ENCODE measurements at regions not wholly inside any gene's neighbourhood (a gene's known extent, or its start where the extent isn't known, plus 50 kb on each side); places are given as distances from the start of the nearest gene placed in this dataset.
"Not testable (repeated sequence)": the region's sequence is repeated elsewhere in the genome, so short reads cannot be mapped to it uniquely, and the experiment has no call there.

DNA sequence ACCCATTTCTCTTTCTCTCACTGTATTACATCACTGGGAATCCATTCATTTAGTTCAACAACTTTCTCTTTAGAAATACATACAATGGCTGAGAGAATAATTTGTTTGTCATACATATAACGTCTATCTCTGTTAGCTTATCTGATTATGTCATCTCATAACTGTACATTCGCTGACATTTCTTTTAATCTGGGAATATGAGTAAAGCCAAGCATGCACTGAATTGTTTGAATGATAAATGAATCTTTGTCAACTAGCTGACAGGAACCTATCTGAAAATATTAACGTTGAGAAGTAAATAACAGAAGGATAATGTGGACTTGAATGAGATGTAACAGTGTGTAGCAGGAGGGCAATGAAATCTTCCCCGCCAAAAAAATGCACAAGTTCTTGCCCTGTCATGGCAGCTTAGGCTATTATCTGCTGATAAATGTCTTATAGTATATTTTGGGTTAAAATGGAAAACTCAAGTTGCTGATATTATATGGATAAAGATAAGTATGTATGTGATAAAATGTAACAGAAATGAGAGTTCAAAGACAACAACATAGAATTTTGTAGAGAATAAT, 581.2 kb upstream of the ADGRB3 start:
- no peak for DNase-seq

DNA sequence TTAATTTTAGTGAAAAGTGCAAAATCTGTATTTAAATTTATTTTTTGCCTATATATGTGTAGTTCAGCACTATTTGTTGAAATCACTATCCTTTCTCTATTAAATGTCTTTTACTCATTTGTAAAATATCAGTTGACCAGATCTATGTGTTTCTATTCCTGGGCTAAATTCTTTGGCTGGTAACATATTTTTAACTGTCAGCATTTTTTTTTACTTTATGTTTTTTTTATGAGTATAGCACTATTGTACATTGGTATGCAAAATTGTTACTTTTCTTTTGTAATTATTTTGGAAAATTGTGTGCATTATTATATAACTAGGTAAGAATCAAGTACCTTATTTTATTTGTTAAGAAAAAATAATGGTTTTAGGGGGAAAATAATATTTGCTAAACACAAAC, 582.8 kb upstream of the ADGRB3 start:
- DNase-seq: no peak

GRCh38 chr6:68049562-68049961, 585.5 kb upstream of the ADGRB3 start:
- no peak for DNase-seq

- no peak for DNase-seq
Observed at GRCh38 chr6:68046756-68047155, 588.3 kb upstream of the ADGRB3 start.

GRCh38 chr6:68046302-68046701, 588.8 kb upstream of the ADGRB3 start:
- DNase-seq: no peak

DNA sequence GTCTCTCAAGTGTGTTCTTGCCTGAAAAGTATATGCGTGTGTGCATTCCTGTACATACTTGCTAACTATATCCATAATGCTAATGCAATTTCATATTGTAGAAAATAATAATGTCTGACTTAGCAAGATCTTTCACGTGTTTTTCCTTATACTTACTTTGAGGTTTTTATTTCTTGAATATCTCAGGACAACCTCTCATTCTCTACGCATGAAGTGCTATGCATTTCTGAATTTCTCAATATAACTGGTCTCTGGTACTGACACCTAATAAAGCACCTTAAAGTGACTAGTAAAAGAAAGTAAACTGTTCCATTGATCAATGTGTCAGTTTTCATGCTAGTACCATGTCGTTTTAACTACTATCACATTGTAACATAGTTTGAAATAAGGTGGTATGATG, 589.9 kb upstream of the ADGRB3 start:
- DNase-seq: no peak

DNA sequence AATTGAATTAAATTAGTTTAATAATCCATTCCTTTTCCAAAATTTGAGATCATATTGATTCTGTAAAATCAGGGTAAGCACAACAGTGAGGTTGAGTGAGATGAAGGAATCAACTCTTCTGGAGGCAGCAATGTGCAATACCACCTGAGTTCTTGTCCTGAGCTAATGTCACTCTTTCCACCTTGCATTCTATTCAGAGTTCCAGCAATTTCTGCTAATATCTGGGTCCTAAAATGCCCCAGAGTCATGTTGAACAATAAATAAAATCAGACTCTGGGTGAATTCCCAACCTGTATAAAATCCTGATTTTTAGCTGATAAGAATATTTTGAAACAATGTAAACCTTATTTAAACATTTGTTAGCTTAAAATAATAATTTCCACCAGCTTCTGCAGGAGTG, 590.8 kb upstream of the ADGRB3 start:
- DNase-seq: no peak

DNA sequence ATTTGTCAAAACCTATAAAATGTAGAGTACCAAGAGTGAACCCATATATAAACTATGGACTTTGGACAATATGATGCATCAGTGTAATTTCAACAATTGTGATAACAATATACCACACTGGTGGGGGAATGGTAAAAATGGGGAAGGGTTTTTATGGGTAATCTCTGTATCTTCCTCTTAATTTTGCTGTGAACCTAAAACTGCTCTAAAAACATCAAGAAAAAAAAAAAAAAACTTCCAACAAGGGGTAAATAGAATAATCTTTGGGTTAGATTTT, 592.0 kb upstream of the ADGRB3 start:
- no peak for DNase-seq

- no peak for DNase-seq
Observed at GRCh38 chr6:68042339-68043121, 592.6 kb upstream of the ADGRB3 start.

DNA sequence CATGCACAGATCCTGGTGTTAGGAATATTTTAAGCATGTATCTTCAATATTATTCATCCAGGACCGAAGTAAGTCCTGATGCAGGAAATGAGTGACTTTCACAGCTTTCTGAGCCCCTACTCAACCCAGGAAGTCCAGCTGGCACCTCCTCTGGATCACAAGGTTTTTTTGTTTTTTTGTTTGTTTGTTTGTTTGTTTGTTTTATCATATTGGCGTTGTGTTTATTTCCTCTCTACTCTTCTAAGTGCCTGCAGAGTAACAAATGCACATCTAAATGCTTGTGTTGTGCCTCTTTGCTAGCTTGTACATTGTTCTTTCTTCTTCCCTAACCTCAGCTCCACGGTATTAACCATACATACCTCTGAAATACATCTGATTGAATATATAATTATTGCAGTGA, 594.3 kb upstream of the ADGRB3 start:
- no peak for DNase-seq

GRCh38 chr6:68040312-68040778, 594.7 kb upstream of the ADGRB3 start:
- no peak for DNase-seq

- DNase-seq: no peak
Observed at GRCh38 chr6:68039641-68040311, 595.3 kb upstream of the ADGRB3 start.

DNA sequence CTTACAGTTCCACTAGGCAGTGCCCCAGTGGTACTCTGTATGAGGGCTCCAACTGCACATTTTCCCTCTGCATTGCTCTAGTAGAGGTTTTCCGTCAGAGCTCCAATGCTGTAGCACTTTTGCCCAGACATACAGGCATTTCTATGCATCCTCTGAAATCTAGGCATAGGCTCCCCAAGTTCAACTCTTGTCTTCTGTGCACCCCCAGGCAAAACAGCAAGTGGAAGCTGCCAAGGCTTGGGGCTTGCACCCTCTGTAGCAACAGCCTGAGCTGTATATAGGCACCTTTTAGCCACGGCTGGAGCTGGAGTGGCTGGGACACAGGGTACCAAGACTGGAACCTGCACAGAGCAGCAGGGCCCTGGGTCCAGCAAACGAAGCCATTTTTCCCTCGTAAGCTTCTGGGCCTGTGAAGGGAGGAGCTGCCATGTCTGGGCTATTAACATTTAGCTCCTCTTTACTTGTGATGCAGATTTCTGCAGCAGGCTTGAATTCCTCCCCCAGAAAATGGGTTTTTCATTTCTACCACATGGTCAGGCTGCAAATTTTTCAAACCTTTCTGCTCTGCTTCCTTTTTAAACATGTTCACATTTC, 596.2 kb upstream of the ADGRB3 start:
- DNase-seq: no peak

GRCh38 chr6:68032217-68032616, 602.9 kb upstream of the ADGRB3 start:
- no peak for DNase-seq

- no peak for DNase-seq
Observed at GRCh38 chr6:68031054-68031453, 604.0 kb upstream of the ADGRB3 start.

DNA sequence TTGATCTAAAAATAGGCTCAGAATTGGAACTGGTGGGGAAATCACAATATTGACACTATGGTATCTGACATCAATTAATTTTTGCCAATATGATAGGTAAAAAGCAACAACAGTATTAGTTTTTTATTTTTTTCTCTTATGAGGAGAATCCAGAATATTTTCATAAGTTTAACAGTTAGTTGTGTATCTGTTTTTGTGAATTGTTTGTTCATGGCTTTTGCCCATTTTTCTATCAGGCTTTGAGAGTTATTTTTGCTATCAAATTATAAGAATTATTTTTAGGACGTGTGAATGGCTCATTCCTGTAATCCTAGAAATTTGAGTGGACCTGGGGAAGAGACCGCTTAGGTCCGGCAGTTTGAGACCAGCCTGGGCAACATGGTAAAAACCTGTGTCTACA, 608.6 kb upstream of the ADGRB3 start:
- no peak for DNase-seq

DNA sequence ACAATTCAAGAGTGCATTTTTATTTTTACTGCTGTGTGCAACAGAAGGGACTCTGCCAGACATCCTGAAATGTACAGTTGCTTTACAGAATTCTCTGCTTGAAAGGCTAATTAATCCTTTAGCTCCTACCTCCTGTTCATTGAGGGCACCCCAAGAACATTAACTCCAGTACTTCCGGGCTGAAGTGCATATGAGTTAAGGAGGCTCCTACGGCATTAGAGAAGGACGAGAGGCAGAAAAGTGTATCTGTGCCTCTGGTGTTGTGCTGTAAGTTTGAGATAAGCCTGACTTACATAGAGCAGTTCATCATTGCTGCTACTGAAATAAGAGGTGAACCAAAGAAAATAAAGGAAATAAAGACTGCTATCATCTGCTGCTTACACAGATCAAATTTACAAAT, 609.3 kb upstream of the ADGRB3 start:
- DNase-seq: no peak

GRCh38 chr6:68024570-68025269, 610.4 kb upstream of the ADGRB3 start:
- DNase-seq: no peak

DNA sequence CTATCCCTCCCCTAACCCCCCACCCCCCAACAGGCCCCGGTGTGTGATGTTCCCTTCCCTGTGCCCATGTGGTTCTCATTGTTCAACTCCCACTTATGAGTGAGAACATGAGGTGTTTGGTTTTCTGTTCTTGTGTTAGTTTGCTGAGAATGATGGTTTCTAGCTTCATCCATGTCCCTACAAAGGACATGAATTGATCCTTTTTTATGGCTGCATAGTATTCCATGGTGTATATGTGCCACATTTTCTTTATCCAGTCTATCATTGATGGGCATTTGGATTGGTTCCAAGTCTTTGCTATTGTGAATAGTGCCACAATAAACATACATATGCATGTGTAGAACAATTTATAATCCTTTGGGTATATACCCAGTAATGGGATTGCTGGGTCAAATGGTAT, 612.1 kb upstream of the ADGRB3 start:
- not testable (repeated sequence) for DNase-seq

DNA sequence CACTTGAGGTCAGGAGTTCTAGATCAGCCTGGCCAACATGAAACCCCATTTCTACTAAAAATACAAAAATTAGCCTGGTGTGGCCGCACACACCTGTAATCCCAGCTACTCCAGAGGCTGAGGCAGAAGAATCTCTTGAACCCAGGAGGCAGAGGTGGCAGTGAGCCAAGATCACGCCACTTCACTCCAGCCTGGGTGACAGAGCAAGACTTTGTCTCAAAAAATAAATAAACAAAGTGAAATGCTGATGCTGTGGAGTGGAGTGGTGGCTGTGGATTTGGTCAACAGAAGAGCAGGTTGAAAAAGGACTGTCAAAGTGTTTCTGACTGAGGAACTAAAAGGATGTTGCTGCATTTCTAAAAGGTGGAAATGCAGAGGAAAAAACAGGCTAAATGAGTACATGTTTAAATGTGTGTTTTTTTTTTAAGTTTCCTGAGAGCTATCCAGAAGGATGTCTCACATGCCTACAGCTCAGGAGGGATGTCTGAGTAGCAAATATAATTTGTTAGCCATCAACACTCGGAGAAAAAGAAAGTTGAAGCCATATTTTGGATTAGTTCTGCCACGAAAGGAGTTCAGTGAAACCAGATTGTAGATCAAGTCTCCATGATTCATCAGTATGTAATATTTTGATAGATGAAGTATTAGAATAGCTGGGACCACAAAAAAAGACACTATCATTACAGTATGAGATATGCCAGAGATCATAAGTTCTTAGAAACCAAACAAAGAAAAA, 621.1 kb upstream of the ADGRB3 start:
- DNase-seq: no peak

DNA sequence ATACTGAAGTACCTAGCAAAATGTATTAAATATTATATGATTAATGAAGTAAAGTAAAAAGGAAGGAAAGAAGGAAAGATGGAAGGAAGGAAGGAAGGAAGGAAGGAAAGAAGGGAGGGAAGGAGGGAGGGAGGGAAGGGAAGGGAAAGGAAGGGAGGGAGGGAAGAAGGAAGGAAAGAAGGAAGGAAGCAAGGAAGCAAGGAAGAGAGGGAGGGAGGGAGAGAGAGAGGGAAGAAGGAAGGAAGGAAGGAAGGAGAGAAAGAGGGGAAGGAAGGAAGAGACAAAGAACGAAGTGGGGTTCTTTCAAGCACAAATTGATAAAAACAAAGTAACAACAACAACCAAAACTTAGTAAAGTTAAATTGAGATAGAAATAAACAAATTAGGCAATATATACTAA, 622.3 kb upstream of the ADGRB3 start:
- no peak for DNase-seq

DNA sequence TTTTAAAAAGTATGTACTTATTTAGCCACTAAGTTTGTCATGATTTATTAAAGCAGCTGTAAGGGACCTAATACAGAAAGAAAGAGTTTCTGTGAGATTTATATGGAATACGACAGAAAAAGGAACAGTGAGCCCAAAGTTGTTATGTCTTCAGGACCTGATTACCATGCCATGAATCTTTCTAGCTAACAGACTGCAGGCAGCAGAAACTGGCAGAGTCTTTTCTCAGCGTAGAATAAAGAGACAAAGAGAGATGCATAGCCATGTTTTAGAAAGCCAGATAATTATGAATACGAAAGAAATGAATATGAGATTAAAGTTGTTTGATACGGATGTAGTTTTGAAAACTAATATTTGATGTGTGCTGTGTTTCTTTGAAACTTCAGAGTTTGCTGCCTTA, 624.1 kb upstream of the ADGRB3 start:
- no peak for DNase-seq

DNA sequence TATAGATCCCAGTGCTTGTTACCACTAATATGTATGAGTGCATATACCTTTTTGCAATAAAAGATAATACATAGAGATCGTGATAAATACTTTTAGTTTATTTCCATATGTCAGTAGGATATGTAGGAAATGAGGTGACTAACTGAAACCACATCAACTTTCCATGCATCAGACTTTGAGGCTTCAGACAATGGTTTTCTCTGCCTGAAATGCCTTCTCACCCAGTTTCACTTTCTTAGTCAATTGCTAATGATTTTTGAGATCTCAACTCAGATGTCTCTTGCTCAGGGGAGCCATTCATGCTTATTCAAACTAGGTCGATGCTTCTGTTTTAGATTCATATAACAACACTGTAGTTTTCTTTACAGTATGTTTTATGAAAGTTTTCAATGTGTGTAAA, 626.6 kb upstream of the ADGRB3 start:
- DNase-seq: no peak
